ENCODE measurements at regions not wholly inside any gene's neighbourhood (a gene's known extent, or its start where the extent isn't known, plus 50 kb on each side); places are given as distances from the start of the nearest gene placed in this dataset.
"Not testable (repeated sequence)": the region's sequence is repeated elsewhere in the genome, so short reads cannot be mapped to it uniquely, and the experiment has no call there.

- no peak for DNase-seq
Observed at GRCh38 chr5:124873188-124873587, 126.7 kb upstream of the ZNF608 start.

GRCh38 chr5:124873713-124874112 lies 127.3 kb upstream of the ZNF608 start:
- no peak for DNase-seq

GRCh38 chr5:124876566-124876965 lies 130.1 kb upstream of the ZNF608 start:
- no peak for DNase-seq

GRCh38 chr5:124876983-124877382 lies 130.5 kb upstream of the ZNF608 start:
- no peak for DNase-seq

- DNase-seq, result no peak
Observed at GRCh38 chr5:124877501-124878146, 131.2 kb upstream of the ZNF608 start.

GRCh38 chr5:124878583-124879342 lies 132.3 kb upstream of the ZNF608 start:
- no peak for DNase-seq

GRCh38 chr5:124880903-124881697 lies 134.7 kb upstream of the ZNF608 start:
- DNase-seq, result no peak

- no peak for DNase-seq
Observed at GRCh38 chr5:124883681-124884080, 137.2 kb upstream of the ZNF608 start.

- no peak for DNase-seq
Observed at GRCh38 chr5:124884114-124884513, 137.7 kb upstream of the ZNF608 start.

- no peak for DNase-seq
Observed at GRCh38 chr5:124885490-124885889, 139.1 kb upstream of the ZNF608 start.

GRCh38 chr5:124887223-124887622 lies 140.8 kb upstream of the ZNF608 start:
- no peak for DNase-seq

GRCh38 chr5:124888050-124888506 lies 141.6 kb upstream of the ZNF608 start:
- no peak for DNase-seq

- DNase-seq, result no peak
Observed at GRCh38 chr5:124888622-124889485, 142.4 kb upstream of the ZNF608 start.

- DNase-seq, result no peak
Observed at GRCh38 chr5:124889486-124889825, 143.0 kb upstream of the ZNF608 start.

GRCh38 chr5:124889850-124890249 lies 143.4 kb upstream of the ZNF608 start:
- DNase-seq, result no peak

- not testable (repeated sequence) for DNase-seq
Observed at GRCh38 chr5:124890442-124890841, 144.0 kb upstream of the ZNF608 start.

- DNase-seq, result no peak
Observed at GRCh38 chr5:124891179-124891578, 144.7 kb upstream of the ZNF608 start.

GRCh38 chr5:124892185-124892848 lies 145.9 kb upstream of the ZNF608 start:
- no peak for DNase-seq

- DNase-seq, result no peak
Observed at GRCh38 chr5:124894541-124894940, 148.1 kb upstream of the ZNF608 start.

GRCh38 chr5:124895236-124895635 lies 148.8 kb upstream of the ZNF608 start:
- DNase-seq, result no peak

- no peak for DNase-seq
Observed at GRCh38 chr5:124901081-124901480, 154.6 kb upstream of the ZNF608 start.

All from stimulated activated CD8-positive, alpha-beta memory T cell treated with anti-CD3 and anti-CD28 coated beads, Interleukin-4, amount 100 ng/mL, for 48 hours (primary cell).